T-cell (primary cell): ENCODE measurements at regions not wholly inside any gene's neighbourhood (a gene's known extent, or its start where the extent isn't known, plus 50 kb on each side); places are given as distances from the start of the nearest gene placed in this dataset.

Source experiments
- ATAC-seq, 4 experiments: fragments of 200-7000 bp in 3 of 4; fragments of 150-1000 bp in 1 of 4; cut with Tn5 transposase; replicated peaks in 1 of 4; 1 replicate in 3 of 4; 2 replicates in 1 of 4; pipeline ENCODE4 v1.10.0; 2021; ENCODE audit warnings: moderate library complexity in 3 of 4, mild to moderate bottlenecking in 2 of 4, moderate number of reproducible peaks in 1 of 4
- CTCF ChIA-PET, 2 donors: fragments of 300-600 bp; sonication (Branson Sonifier 250); formaldehyde crosslinking; loops; one replicate each; lab custom pipeline; 2022; ENCODE audit warnings: antibody characterized with exemption in 2 of 2; lab: Charles Lee
- POLR2A ChIA-PET, 2 donors: fragments of 300-600 bp; sonication (Branson Sonifier 250); formaldehyde crosslinking; loops; one replicate each; lab custom pipeline; 2022; ENCODE audit warnings: antibody characterized with exemption in 2 of 2; lab: Charles Lee
- DNase-seq, 35 experiments: peaks; one replicate each; pipeline versions ENCODE4 v3.0.0 to v3.0.0-alpha.2; 2013 to 2023
- H3K27ac ChIP-seq: one replicate; pipeline ENCODE4 v1.5.1; 2013; ENCODE audit warnings: low read length
- H3K27me3 ChIP-seq, 2 experiments: replicated peaks in 1 of 2; 1 replicate in 1 of 2; 2 replicates in 1 of 2; pipeline versions ENCODE4 v1.6.1 to v1.7.0; 2013; ENCODE audit warnings: low read length in 1 of 2, mixed read lengths in 1 of 2; ENCODE audit not compliant: control insufficient read depth in 2 of 2, insufficient read depth in 2 of 2; ENCODE audit errors: extremely low read depth in 1 of 2
- H3K36me3 ChIP-seq, 2 donors: 1 replicate in 1 of 2; 2 replicates in 1 of 2; pipeline versions ENCODE4 v1.6.1 to v1.7.0; 2013; ENCODE audit warnings: low read length in 1 of 2; ENCODE audit not compliant: control insufficient read depth in 2 of 2, insufficient read depth in 1 of 2; ENCODE audit errors: extremely low read depth in 1 of 2
- H3K4me1 ChIP-seq, 2 experiments: 1 replicate in 1 of 2; 2 replicates in 1 of 2; pipeline versions ENCODE4 v1.6.1 to v1.7.0; 2013; ENCODE audit warnings: low read length in 2 of 2, mixed read lengths in 1 of 2; ENCODE audit not compliant: insufficient read depth in 2 of 2, control insufficient read depth in 1 of 2; ENCODE audit errors: extremely low read depth in 1 of 2
- H3K4me3 ChIP-seq, 2 donors: 1 replicate in 1 of 2; 2 replicates in 1 of 2; pipeline versions ENCODE4 v1.5.1 to v1.7.0; 2013; ENCODE audit warnings: mild to moderate bottlenecking in 2 of 2, low read length in 1 of 2, moderate library complexity in 1 of 2; ENCODE audit not compliant: control insufficient read depth in 1 of 2; ENCODE audit errors: extremely low read depth in 1 of 2
- H3K9me3 ChIP-seq: 2 replicates; pipeline ENCODE4 v1.7.0; 2013
- H3K27ac Mint-ChIP-seq, 2 donors: one replicate each; pipeline ENCODE4 v1.8.0; 2020 to 2021; ENCODE audit warnings: mild to moderate bottlenecking in 2 of 2, mixed read lengths in 2 of 2
- H3K27me3 Mint-ChIP-seq, 2 donors: one replicate each; pipeline ENCODE4 v1.8.0; 2021 to 2022; ENCODE audit warnings: mixed read lengths in 2 of 2
- H3K36me3 Mint-ChIP-seq: one replicate; pipeline ENCODE4 v1.8.0; 2021; ENCODE audit warnings: mixed read lengths
- H3K4me1 Mint-ChIP-seq, 3 donors: one replicate each; pipeline ENCODE4 v1.8.0; 2020 to 2022; ENCODE audit warnings: mixed read lengths in 3 of 3, mild to moderate bottlenecking in 1 of 3
- H3K4me3 Mint-ChIP-seq, 3 donors: one replicate each; pipeline ENCODE4 v1.8.0; 2020 to 2022; ENCODE audit warnings: mild to moderate bottlenecking in 3 of 3, mixed read lengths in 3 of 3, moderate library complexity in 3 of 3
- H3K9me3 Mint-ChIP-seq, 3 donors: one replicate each; pipeline ENCODE4 v1.8.0; 2020 to 2022; ENCODE audit warnings: mixed read lengths in 3 of 3
- WGBS: methylation state at CpG from one replicate; pipeline ENCODE4 v1.1.5; 2013; ENCODE audit warnings: missing lambda C conversion rate; ENCODE audit not compliant: insufficient coverage; 5-methylcytosine and 5-hydroxymethylcytosine counted together

- Histone ChIP-seq H3K27ac (no peak overlapping the region), H3K4me3 (no peak overlapping the region), H3K27me3 (no peaks in the 10 kb centered on the region), H3K9me3 (no peaks in the 10 kb centered on the region), H3K36me3 (no peaks in the 10 kb centered on the region), H3K4me1 (no peaks in the 10 kb centered on the region)
- no peak for DNase-seq
- Mint-ChIP-seq H3K9me3 (peaks cover 2 to 21% (median 8%) of the 10 kb centered on the region in 3 donors), H3K27ac (no peak overlapping the region), H3K36me3 (no peaks in the 10 kb centered on the region), H3K27me3 (no peaks in the 10 kb centered on the region), H3K4me3 (no peak overlapping the region), H3K4me1 (no peaks in the 10 kb centered on the region)
- ChIA-PET POLR2A (no interaction called here), CTCF (no interaction called here)
- ATAC-seq, result no peak
- 80% methylated on average over 1 of the region's 1 CpG for WGBS
Measured at GRCh38 chr4:11901089-11901488, 472.4 kb upstream of the HS3ST1 start.

- no peaks in the 10 kb centered on the region for H3K4me1 Mint-ChIP-seq
- Histone ChIP-seq H3K4me1 (no peaks in the 10 kb centered on the region), H3K27me3 (no peaks in the 10 kb centered on the region), H3K36me3 (no peaks in the 10 kb centered on the region), H3K4me3 (no peak overlapping the region), H3K9me3 (no peaks in the 10 kb centered on the region), H3K27ac (no peak overlapping the region)
- H3K4me3 Mint-ChIP-seq, result no peak overlapping the region
- H3K9me3 Mint-ChIP-seq, result peaks cover 2 to 21% (median 8%) of the 10 kb centered on the region in 3 donors
- CTCF ChIA-PET, result no interaction called here
- no peak overlapping the region for H3K27ac Mint-ChIP-seq
- H3K27me3 Mint-ChIP-seq, result no peaks in the 10 kb centered on the region
- POLR2A ChIA-PET, result no interaction called here
- DNase-seq, result no peak
- ATAC-seq, result no peak
- no peaks in the 10 kb centered on the region for H3K36me3 Mint-ChIP-seq
- WGBS, result no CpG with 5 or more reads among the region's 1 CpG
Measured at GRCh38 chr4:11900359-11900758, 471.7 kb upstream of the HS3ST1 start.

GRCh38 chr4:11898796-11899195 is 470.1 kb upstream of the HS3ST1 start:
- no peak overlapping the region for H3K4me3 ChIP-seq
- no peaks in the 10 kb centered on the region for H3K4me1 Mint-ChIP-seq
- CTCF ChIA-PET, result no interaction called here
- H3K9me3 Mint-ChIP-seq, result peaks cover 2 to 21% (median 8%) of the 10 kb centered on the region in 3 donors
- no peaks in the 10 kb centered on the region for H3K36me3 ChIP-seq
- H3K27ac Mint-ChIP-seq, result no peak overlapping the region
- H3K27me3 Mint-ChIP-seq, result no peaks in the 10 kb centered on the region
- no peak overlapping the region for H3K27ac ChIP-seq
- H3K9me3 ChIP-seq, result no peaks in the 10 kb centered on the region
- POLR2A ChIA-PET, result interaction anchor here in 1 of 2 donors (0.6 kb wide), 1 partner anchor 79 kb away, joined by 4 read pairs; no protein-coding TSS in a partner anchor
- no peak for DNase-seq
- WGBS, result 63% methylated on average over 1 of the region's 1 CpG
- H3K4me3 Mint-ChIP-seq, result no peak overlapping the region
- H3K36me3 Mint-ChIP-seq, result no peaks in the 10 kb centered on the region
- H3K27me3 ChIP-seq, result no peaks in the 10 kb centered on the region
- no peak for ATAC-seq
- no peaks in the 10 kb centered on the region for H3K4me1 ChIP-seq

- DNase-seq, result no peak
- Mint-ChIP-seq H3K27me3 (no peaks in the 10 kb centered on the region), H3K4me1 (no peaks in the 10 kb centered on the region), H3K9me3 (peaks cover 2 to 21% (median 8%) of the 10 kb centered on the region in 3 donors), H3K36me3 (no peaks in the 10 kb centered on the region), H3K27ac (no peak overlapping the region), H3K4me3 (no peak overlapping the region)
- Histone ChIP-seq H3K27me3 (no peaks in the 10 kb centered on the region), H3K27ac (no peak overlapping the region), H3K36me3 (no peaks in the 10 kb centered on the region), H3K9me3 (no peaks in the 10 kb centered on the region), H3K4me3 (no peak overlapping the region), H3K4me1 (no peaks in the 10 kb centered on the region)
- no CpG with 5 or more reads among the region's 1 CpG for WGBS
- ATAC-seq, result no peak
- ChIA-PET POLR2A (no interaction called here), CTCF (interaction anchor here in 1 of 2 donors (0.6 kb wide), 1 partner anchor 276 kb away, joined by 5 read pairs; no protein-coding TSS in a partner anchor)
Measured at GRCh38 chr4:11895766-11896165, 467.1 kb upstream of the HS3ST1 start.

- H3K4me3 Mint-ChIP-seq, result no peak overlapping the region
- ChIA-PET POLR2A (interaction anchor here in 1 of 2 donors (1.1 kb wide), 1 partner anchor 22 kb away, joined by 3 read pairs; no protein-coding TSS in a partner anchor), CTCF (interaction anchor here in 1 of 2 donors (0.6 kb wide), 1 partner anchor 275 kb away, joined by 5 read pairs; no protein-coding TSS in a partner anchor)
Measured at GRCh38 chr4:11894977-11895376, 466.3 kb upstream of the HS3ST1 start.

GRCh38 chr4:11894221-11894620 is 465.5 kb upstream of the HS3ST1 start:
- Mint-ChIP-seq H3K4me3 (no peak overlapping the region), H3K27me3 (no peaks in the 10 kb centered on the region), H3K9me3 (peaks cover 2 to 19% (median 5%) of the 10 kb centered on the region in 3 donors), H3K27ac (no peak overlapping the region), H3K4me1 (no peaks in the 10 kb centered on the region), H3K36me3 (no peaks in the 10 kb centered on the region)
- CTCF ChIA-PET, result no interaction called here
- no peaks in the 10 kb centered on the region for H3K27me3 ChIP-seq
- ATAC-seq (no peak), DNase-seq (no peak)
- POLR2A ChIA-PET, result interaction anchor here in 1 of 2 donors (0.6 to 1.1 kb wide), 2 partner anchors 21 to 36 kb away, joined by 3 to 8 read pairs; no protein-coding TSS in a partner anchor
- no CpG with 5 or more reads among the region's 3 CpGs for WGBS
- H3K4me3 ChIP-seq, result no peak overlapping the region
- H3K4me1 ChIP-seq, result no peaks in the 10 kb centered on the region
- no peaks in the 10 kb centered on the region for H3K9me3 ChIP-seq
- no peaks in the 10 kb centered on the region for H3K36me3 ChIP-seq
- H3K27ac ChIP-seq, result no peak overlapping the region

More at GRCh38 chr4:11894977-11895376, 466.3 kb upstream of the HS3ST1 start:
- ATAC-seq (no peak), DNase-seq (no peak)
- no peaks in the 10 kb centered on the region for H3K36me3 ChIP-seq
- Mint-ChIP-seq H3K4me1 (no peaks in the 10 kb centered on the region), H3K27ac (no peak overlapping the region), H3K27me3 (no peaks in the 10 kb centered on the region), H3K36me3 (no peaks in the 10 kb centered on the region), H3K9me3 (peaks cover 2 to 21% (median 8%) of the 10 kb centered on the region in 3 donors)
- H3K27ac ChIP-seq, result no peak overlapping the region
- 80% methylated on average over 1 of the region's 2 CpGs for WGBS
- no peaks in the 10 kb centered on the region for H3K4me1 ChIP-seq
- no peak overlapping the region for H3K4me3 ChIP-seq
- no peaks in the 10 kb centered on the region for H3K27me3 ChIP-seq
- no peaks in the 10 kb centered on the region for H3K9me3 ChIP-seq
